NB4 (cell line): ENCODE measurements at regions not wholly inside any gene's neighbourhood (a gene's known extent, or its start where the extent isn't known, plus 50 kb on each side); places are given as distances from the start of the nearest gene placed in this dataset.

Experiments
- CTCF ChIP-seq: IDR thresholded peaks from one replicate; pipeline ENCODE4 v1.5.1; 2012; ENCODE audit warnings: low read depth, low read length
- POLR2A ChIP-seq: IDR thresholded peaks from 2 replicates; pipeline ENCODE4 v1.6.1; 2011; ENCODE audit warnings: mild to moderate bottlenecking; ENCODE audit not compliant: insufficient read length; ENCODE audit errors: extremely low read depth

GRCh38 chr7:131056007-131056406 lies 271.7 kb upstream of the MKLN1 start:
- TF ChIP-seq CTCF (no peak), POLR2A (no peak)
